ENCODE measurements at regions not wholly inside any gene's neighbourhood (a gene's known extent, or its start where the extent isn't known, plus 50 kb on each side); places are given as distances from the start of the nearest gene placed in this dataset.

GRCh38 chr21:32140151-32140550 lies 138.7 kb downstream of the MIS18A start:
- Histone ChIP-seq H3K79me2 (ENCODE audit: insufficient read depth, low read length) (no peaks in the 10 kb centered on the region), H3K27ac (ENCODE audit: low read depth, low read length) (no peak overlapping the region), H3K9me3 (ENCODE audit: insufficient read depth, low read depth, low read length) (no peaks in the 10 kb centered on the region), H4K20me1 (ENCODE audit: insufficient read depth, low read length) (no peaks in the 10 kb centered on the region), H3K4me2 (ENCODE audit: low read length) (no peak overlapping the region), H3K4me3 (ENCODE audit: insufficient read depth, low read depth, low read length) (no peak overlapping the region), H2AFZ (ENCODE audit: low read depth, low read length) (no peak overlapping the region), H3K27me3 (ENCODE audit: insufficient read depth, low read length) (no peaks in the 10 kb centered on the region), H3K4me1 (ENCODE audit: insufficient read depth, low read length) (peaks cover 8% of the 10 kb centered on the region), H3K36me3 (ENCODE audit: insufficient read depth, low read length) (no peaks in the 10 kb centered on the region), H3K9ac (ENCODE audit: low read length) (no peak overlapping the region)
- Mint-ChIP-seq H3K9me3 (ENCODE audit: unreplicated experiment) (peaks cover 2% of the 10 kb centered on the region), H3K4me3 (ENCODE audit: unreplicated experiment) (no peak overlapping the region), H3K27ac (ENCODE audit: unreplicated experiment) (no peak overlapping the region), H3K4me1 (ENCODE audit: low read depth, unreplicated experiment) (peaks cover 4% of the 10 kb centered on the region), H3K36me3 (ENCODE audit: low read depth, unreplicated experiment) (no peaks in the 10 kb centered on the region), H3K27me3 (ENCODE audit: low read depth, unreplicated experiment) (peaks cover 7% of the 10 kb centered on the region)
- FAIRE-seq (no peak), DNase-seq (ENCODE audit: low read depth) (no peak)
- TF ChIP-seq EZH2 (IDR thresholded peaks at IDR 0.05; ENCODE audit: insufficient read depth, low read length) (no peak), CTCF (IDR thresholded peaks at IDR 0.05; ENCODE audit: insufficient read depth, low read depth, low read length) (no peak)

- H3K27ac Mint-ChIP-seq (ENCODE audit: unreplicated experiment), result no peak overlapping the region
- no peak overlapping the region for H3K4me3 Mint-ChIP-seq (ENCODE audit: unreplicated experiment)
- peaks cover 2% of the 10 kb centered on the region for H3K9me3 Mint-ChIP-seq (ENCODE audit: unreplicated experiment)
Measured at GRCh38 chr21:32138658-32139057, 140.2 kb downstream of the MIS18A start.

More at GRCh38 chr21:32138658-32139057, 140.2 kb downstream of the MIS18A start:
- TF ChIP-seq EZH2 (IDR thresholded peaks at IDR 0.05; ENCODE audit: insufficient read depth, low read length) (no peak), CTCF (IDR thresholded peaks at IDR 0.05; ENCODE audit: insufficient read depth, low read depth, low read length) (no peak)
- Mint-ChIP-seq H3K27me3 (ENCODE audit: low read depth, unreplicated experiment) (peaks cover 13% of the 10 kb centered on the region), H3K4me1 (ENCODE audit: low read depth, unreplicated experiment) (peaks cover 4% of the 10 kb centered on the region), H3K36me3 (ENCODE audit: low read depth, unreplicated experiment) (no peaks in the 10 kb centered on the region)
- H2AFZ ChIP-seq (ENCODE audit: low read depth, low read length), result no peak overlapping the region
- no peak overlapping the region for H3K27ac ChIP-seq (ENCODE audit: low read depth, low read length)
- no peak overlapping the region for H3K4me3 ChIP-seq (ENCODE audit: insufficient read depth, low read depth, low read length)
- H3K79me2 ChIP-seq (ENCODE audit: insufficient read depth, low read length), result no peaks in the 10 kb centered on the region
- no peak for FAIRE-seq
- H3K4me1 ChIP-seq (ENCODE audit: insufficient read depth, low read length), result peaks cover 8% of the 10 kb centered on the region
- no peak overlapping the region for H3K4me2 ChIP-seq (ENCODE audit: low read length)
- H4K20me1 ChIP-seq (ENCODE audit: insufficient read depth, low read length), result no peaks in the 10 kb centered on the region
- H3K9me3 ChIP-seq (ENCODE audit: insufficient read depth, low read depth, low read length), result no peaks in the 10 kb centered on the region
- no peak for DNase-seq (ENCODE audit: low read depth)
- no peaks in the 10 kb centered on the region for H3K36me3 ChIP-seq (ENCODE audit: insufficient read depth, low read length)
- no peaks in the 10 kb centered on the region for H3K27me3 ChIP-seq (ENCODE audit: insufficient read depth, low read length)
- no peak overlapping the region for H3K9ac ChIP-seq (ENCODE audit: low read length)
